AG10803 (cell line): ENCODE measurements at regions not wholly inside any gene's neighbourhood (a gene's known extent, or its start where the extent isn't known, plus 50 kb on each side); places are given as distances from the start of the nearest gene placed in this dataset.

Experiments
- DNase-seq: peaks from one replicate; pipeline ENCODE4 v3.0.0; 2010; ENCODE audit warnings: low read depth
- H3K4me3 ChIP-seq: 2 replicates; pipeline ENCODE4 v1.5.1; 2011; ENCODE audit warnings: mild to moderate bottlenecking, low read length, control low read depth
- CTCF ChIP-seq: conservative IDR thresholded peaks from 2 replicates; pipeline ENCODE4 v1.5.1; 2011; ENCODE audit warnings: mild to moderate bottlenecking, low read length, control low read depth, inconsistent platforms

GRCh38 chr2:217363470-217363869, 503.6 kb upstream of the TNP1 start:
- no peak overlapping the region for H3K4me3 ChIP-seq
- DNase-seq = no peak

GRCh38 chr2:217362710-217363109, 502.8 kb upstream of the TNP1 start:
- DNase-seq = no peak

More at GRCh38 chr2:217363470-217363869, 503.6 kb upstream of the TNP1 start:
- no peak for TF ChIP-seq CTCF

GRCh38 chr2:217362286-217362685, 502.4 kb upstream of the TNP1 start:
- TF ChIP-seq CTCF = no peak
- no peak overlapping the region for H3K4me3 ChIP-seq
- DNase-seq = no peak

More at GRCh38 chr2:217362710-217363109, 502.8 kb upstream of the TNP1 start:
- H3K4me3 ChIP-seq = no peak overlapping the region
- no peak for TF ChIP-seq CTCF

- DNase-seq = peak; percentile 13
- no peak overlapping the region for H3K4me3 ChIP-seq
- no peak for TF ChIP-seq CTCF
Measured at GRCh38 chr2:217361483-217361880, 501.6 kb upstream of the TNP1 start.

- DNase-seq = peak; percentile 94
- TF ChIP-seq CTCF = peak; percentile 16; the same call in 1 of the 2 replicates
- no peak overlapping the region for H3K4me3 ChIP-seq
Measured at GRCh38 chr2:217360781-217361482, 501.1 kb upstream of the TNP1 start.

GRCh38 chr2:217360111-217360510, 500.2 kb upstream of the TNP1 start:
- no peak for TF ChIP-seq CTCF
- no peak overlapping the region for H3K4me3 ChIP-seq
- no peak for DNase-seq

- H3K4me3 ChIP-seq = no peak overlapping the region
- DNase-seq = no peak
- TF ChIP-seq CTCF = no peak
Measured at GRCh38 chr2:217357886-217358620, 498.2 kb upstream of the TNP1 start.
